ENCODE measurements at regions not wholly inside any gene's neighbourhood (a gene's known extent, or its start where the extent isn't known, plus 50 kb on each side); places are given as distances from the start of the nearest gene placed in this dataset.

DNA sequence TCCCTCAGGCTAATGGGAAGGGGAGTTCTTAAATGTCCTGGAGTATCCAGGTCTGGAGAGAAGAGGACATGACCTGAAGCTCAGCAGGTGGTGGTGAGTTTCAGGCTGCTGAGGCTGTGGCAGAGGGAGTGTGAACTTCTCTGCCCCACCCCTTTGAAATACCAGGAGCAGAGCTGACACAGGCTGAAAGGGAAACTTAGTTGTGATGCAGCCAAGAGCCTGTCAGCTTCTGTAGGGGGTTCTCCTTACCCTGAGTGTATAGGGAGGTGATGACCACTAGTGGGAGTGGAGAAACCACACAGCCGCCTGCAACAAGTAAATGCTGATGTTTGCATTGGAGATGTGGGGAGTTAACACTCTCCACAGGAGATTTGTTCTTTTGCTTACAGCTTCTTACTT is 152.3 kb downstream of the FCRL5 start:
- no peak for DNase-seq (ENCODE audit: low spot score)
- WGBS: 71% methylated on average over 1 of the region's 1 CpG
- Histone ChIP-seq H3K27ac (no peak overlapping the region), H3K4me1 (replicated peaks) (no peaks in the 10 kb centered on the region), H3K9me3 (no peaks in the 10 kb centered on the region), H3K36me3 (no peaks in the 10 kb centered on the region), H3K4me3 (no peak overlapping the region), H3K27me3 (replicated peaks; ENCODE audit: insufficient read depth) (no peaks in the 10 kb centered on the region)
- intact Hi-C loops (cut with DNase I): no loop called here
- TF ChIP-seq POLR2A (IDR thresholded peaks at IDR 0.05) (no peak), POLR2AphosphoS5 (IDR thresholded peaks at IDR 0.05) (no peak)
- TF ChIP-seq, protein P1, sequence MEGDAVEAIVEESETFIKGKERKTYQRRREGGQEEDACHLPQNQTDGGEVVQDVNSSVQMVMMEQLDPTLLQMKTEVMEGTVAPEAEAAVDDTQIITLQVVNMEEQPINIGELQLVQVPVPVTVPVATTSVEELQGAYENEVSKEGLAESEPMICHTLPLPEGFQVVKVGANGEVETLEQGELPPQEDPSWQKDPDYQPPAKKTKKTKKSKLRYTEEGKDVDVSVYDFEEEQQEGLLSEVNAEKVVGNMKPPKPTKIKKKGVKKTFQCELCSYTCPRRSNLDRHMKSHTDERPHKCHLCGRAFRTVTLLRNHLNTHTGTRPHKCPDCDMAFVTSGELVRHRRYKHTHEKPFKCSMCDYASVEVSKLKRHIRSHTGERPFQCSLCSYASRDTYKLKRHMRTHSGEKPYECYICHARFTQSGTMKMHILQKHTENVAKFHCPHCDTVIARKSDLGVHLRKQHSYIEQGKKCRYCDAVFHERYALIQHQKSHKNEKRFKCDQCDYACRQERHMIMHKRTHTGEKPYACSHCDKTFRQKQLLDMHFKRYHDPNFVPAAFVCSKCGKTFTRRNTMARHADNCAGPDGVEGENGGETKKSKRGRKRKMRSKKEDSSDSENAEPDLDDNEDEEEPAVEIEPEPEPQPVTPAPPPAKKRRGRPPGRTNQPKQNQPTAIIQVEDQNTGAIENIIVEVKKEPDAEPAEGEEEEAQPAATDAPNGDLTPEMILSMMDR (IDR thresholded peaks at IDR 0.05): no peak

DNA sequence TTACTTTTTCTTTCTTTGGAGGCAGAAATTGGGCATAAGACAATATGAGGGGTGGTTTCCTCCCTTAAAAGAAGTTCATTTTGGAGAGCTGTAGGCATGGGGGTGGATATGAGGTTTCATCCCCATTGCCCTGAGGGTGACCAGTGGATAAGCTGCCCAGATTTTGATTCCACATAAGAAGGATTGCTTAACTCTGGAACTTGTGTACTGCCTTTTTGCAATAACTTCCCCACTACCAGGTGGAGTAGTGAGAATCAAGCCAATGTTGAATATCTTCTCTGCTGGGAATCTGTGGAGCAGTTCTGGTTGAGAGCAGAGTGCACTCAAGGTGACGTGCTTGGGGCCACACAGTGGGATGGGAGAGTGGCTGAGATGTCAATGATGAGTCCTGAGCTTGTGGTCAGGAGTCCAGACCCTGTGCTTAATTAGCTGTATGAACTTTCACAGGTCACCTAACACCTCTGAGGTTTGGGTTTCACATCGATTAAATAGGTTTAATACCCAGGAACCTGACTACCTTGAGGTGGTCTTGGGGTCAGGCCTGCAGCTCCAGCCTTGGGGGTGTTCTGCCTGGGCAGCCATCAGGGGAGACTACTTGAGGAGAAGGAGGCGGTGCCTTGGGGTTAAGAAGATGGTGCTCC is 152.9 kb downstream of the FCRL5 start:
- H3K36me3 ChIP-seq: no peaks in the 10 kb centered on the region
- intact Hi-C loops (cut with DNase I): no loop called here
- H3K4me3 ChIP-seq: no peak overlapping the region
- no peaks in the 10 kb centered on the region for H3K27me3 ChIP-seq (replicated peaks; ENCODE audit: insufficient read depth)
- no peaks in the 10 kb centered on the region for H3K4me1 ChIP-seq (replicated peaks)
- DNase-seq (ENCODE audit: low spot score): no peak
- no peak overlapping the region for H3K27ac ChIP-seq
- 65% methylated on average over 3 of the region's 3 CpGs for WGBS
- TF ChIP-seq POLR2A (IDR thresholded peaks at IDR 0.05) (no peak), POLR2AphosphoS5 (IDR thresholded peaks at IDR 0.05) (no peak)
- TF ChIP-seq, protein P1 (IDR thresholded peaks at IDR 0.05): no peak
- H3K9me3 ChIP-seq: no peaks in the 10 kb centered on the region

DNA sequence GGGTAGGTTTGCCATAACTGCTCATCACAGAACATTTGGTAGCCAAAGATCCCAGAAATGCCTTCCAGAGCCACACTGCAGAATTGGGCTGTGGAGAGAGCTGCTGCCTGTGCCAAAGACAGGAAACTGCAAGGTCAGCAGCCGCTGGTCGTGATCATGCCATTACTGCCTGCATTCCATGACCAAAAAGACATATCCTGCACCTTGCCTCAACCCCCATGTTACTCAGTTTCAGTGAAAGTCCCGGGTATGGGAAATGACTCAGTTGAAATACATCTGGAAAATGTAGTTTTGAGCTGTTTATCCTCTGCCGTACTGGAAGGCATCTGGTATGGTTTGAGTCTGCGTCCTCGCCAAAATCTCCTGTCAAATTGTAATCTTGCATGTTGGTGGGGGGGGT is 161.7 kb downstream of the FCRL5 start:
- Histone ChIP-seq H3K27ac (no peak overlapping the region), H3K4me1 (replicated peaks) (no peaks in the 10 kb centered on the region), H3K27me3 (replicated peaks; ENCODE audit: insufficient read depth) (no peaks in the 10 kb centered on the region), H3K9me3 (no peaks in the 10 kb centered on the region), H3K4me3 (no peak overlapping the region), H3K36me3 (no peaks in the 10 kb centered on the region)
- no peak for DNase-seq (ENCODE audit: low spot score)
- WGBS: 51% methylated on average over 6 of the region's 6 CpGs
- TF ChIP-seq, protein P1 (IDR thresholded peaks at IDR 0.05): no peak
- no peak for TF ChIP-seq POLR2AphosphoS5 (IDR thresholded peaks at IDR 0.05)
- TF ChIP-seq POLR2A (IDR thresholded peaks at IDR 0.05): no peak
- intact Hi-C loops (cut with DNase I): no loop called here

DNA sequence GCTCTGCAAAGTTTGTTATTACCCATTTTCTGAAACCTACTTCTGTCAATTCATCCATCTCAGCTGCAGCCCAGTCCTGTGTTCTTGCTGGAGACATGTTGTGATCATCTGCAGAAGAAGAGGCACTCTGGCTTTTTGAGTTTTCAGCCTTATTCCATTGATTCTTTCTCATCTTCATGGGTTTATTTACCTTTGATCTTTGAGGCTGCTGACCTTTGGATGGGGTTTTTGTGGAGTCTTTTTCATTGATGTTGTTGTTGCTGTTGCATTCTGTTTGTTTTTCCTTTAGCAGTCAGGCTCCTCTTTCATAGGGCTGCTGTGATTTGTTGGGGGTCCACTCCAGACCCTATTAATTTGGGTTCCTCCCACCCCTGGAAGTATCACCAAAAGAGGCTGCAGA is 164.3 kb downstream of the FCRL5 start:
- no peak for DNase-seq (ENCODE audit: low spot score)
- Histone ChIP-seq H3K27ac (no peak overlapping the region), H3K36me3 (no peaks in the 10 kb centered on the region), H3K4me3 (no peak overlapping the region), H3K9me3 (no peaks in the 10 kb centered on the region), H3K4me1 (replicated peaks) (no peaks in the 10 kb centered on the region), H3K27me3 (replicated peaks; ENCODE audit: insufficient read depth) (no peaks in the 10 kb centered on the region)
- TF ChIP-seq POLR2AphosphoS5 (IDR thresholded peaks at IDR 0.05): no peak
- TF ChIP-seq, protein P1 (IDR thresholded peaks at IDR 0.05): no peak
- TF ChIP-seq POLR2A (IDR thresholded peaks at IDR 0.05): no peak
- intact Hi-C loops (cut with DNase I): no loop called here

DNA sequence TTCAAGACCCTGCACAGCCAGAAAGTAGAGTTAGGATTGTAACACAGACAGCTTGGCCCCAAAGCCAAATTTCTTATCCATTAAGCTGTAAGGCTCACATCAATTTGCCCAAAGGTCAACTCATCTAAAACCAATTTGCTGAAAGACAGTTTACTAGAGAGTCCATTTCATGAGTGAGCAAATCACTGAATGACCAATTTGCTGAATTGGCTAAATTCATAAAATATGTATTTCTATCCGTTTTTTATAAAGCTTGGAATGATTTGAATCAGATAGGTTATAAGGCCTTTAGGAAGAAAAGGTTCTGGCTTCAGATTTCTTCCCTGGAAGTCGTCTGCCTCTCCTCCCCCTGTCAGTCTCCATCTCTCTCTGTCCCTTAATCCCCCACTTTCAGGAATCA is 168.1 kb downstream of the FCRL5 start:
- Histone ChIP-seq H3K27ac (no peak overlapping the region), H3K4me3 (no peak overlapping the region), H3K9me3 (no peaks in the 10 kb centered on the region), H3K4me1 (replicated peaks) (no peaks in the 10 kb centered on the region), H3K36me3 (no peaks in the 10 kb centered on the region), H3K27me3 (replicated peaks; ENCODE audit: insufficient read depth) (no peaks in the 10 kb centered on the region)
- intact Hi-C loops (cut with DNase I): no loop called here
- TF ChIP-seq POLR2A (IDR thresholded peaks at IDR 0.05) (no peak), POLR2AphosphoS5 (IDR thresholded peaks at IDR 0.05) (no peak)
- TF ChIP-seq, protein P1 (IDR thresholded peaks at IDR 0.05): no peak
- 36% methylated on average over 2 of the region's 2 CpGs for WGBS
- no peak for DNase-seq (ENCODE audit: low spot score)

Measured in prostate gland (tissue), 2 donors.